ENCODE measurements at regions not wholly inside any gene's neighbourhood (a gene's known extent, or its start where the extent isn't known, plus 50 kb on each side); places are given as distances from the start of the nearest gene placed in this dataset.

- DNase-seq = no peak
These were observed 58.1 kb downstream of the KLF4 start for GRCh38 chr9:107431461-107431860.

- DNase-seq = no peak
These were observed 59.5 kb downstream of the KLF4 start for GRCh38 chr9:107430071-107430470.

GRCh38 chr9:107426126-107426525, 63.4 kb downstream of the KLF4 start:
- DNase-seq = no peak

- no peak for DNase-seq
These were observed 64.2 kb downstream of the KLF4 start for GRCh38 chr9:107425101-107426025.

GRCh38 chr9:107423540-107423939, 66.0 kb downstream of the KLF4 start:
- peak in 1 of 2 experiments; percentile 4 for DNase-seq

- DNase-seq = peak; percentile 81 to 83
These were observed 67.1 kb downstream of the KLF4 start for GRCh38 chr9:107422189-107423185.

GRCh38 chr9:107410420-107410819, 79.1 kb downstream of the KLF4 start:
- no peak for DNase-seq

- no peak for DNase-seq
These were observed 79.8 kb downstream of the KLF4 start for GRCh38 chr9:107409581-107410389.

- no peak for DNase-seq
These were observed 81.9 kb downstream of the KLF4 start for GRCh38 chr9:107407675-107408074.

- no peak for DNase-seq
These were observed 84.1 kb downstream of the KLF4 start for GRCh38 chr9:107405511-107405910.

GRCh38 chr9:107404736-107405135, 84.8 kb downstream of the KLF4 start:
- DNase-seq = no peak

GRCh38 chr9:107404161-107404560, 85.4 kb downstream of the KLF4 start:
- no peak for DNase-seq

GRCh38 chr9:107397076-107398044, 92.2 kb downstream of the KLF4 start:
- peak in 1 of 2 experiments; percentile 10 for DNase-seq

GRCh38 chr9:107394264-107394663, 95.3 kb downstream of the KLF4 start:
- DNase-seq = no peak

- DNase-seq = no peak
These were observed 98.8 kb downstream of the KLF4 start for GRCh38 chr9:107390778-107391177.

- no peak for DNase-seq
These were observed 99.3 kb downstream of the KLF4 start for GRCh38 chr9:107390279-107390678.

GRCh38 chr9:107389617-107390071, 99.9 kb downstream of the KLF4 start:
- no peak for DNase-seq

- DNase-seq = no peak
These were observed 100.7 kb downstream of the KLF4 start for GRCh38 chr9:107388890-107389289.

GRCh38 chr9:107387409-107387808, 102.2 kb downstream of the KLF4 start:
- no peak for DNase-seq

GRCh38 chr9:107386396-107386795, 103.2 kb downstream of the KLF4 start:
- no peak for DNase-seq

All from NCI-H2081 (cell line).